Vagina (tissue), 2 donors: ENCODE measurements at regions not wholly inside any gene's neighbourhood (a gene's known extent, or its start where the extent isn't known, plus 50 kb on each side); places are given as distances from the start of the nearest gene placed in this dataset.

ENCODE experiments used
- DNase-seq, 2 donors: peaks; one replicate each; pipeline ENCODE4 v3.0.0-alpha.2; 2017; ENCODE audit errors: extremely low spot score in 2 of 2
- H3K27ac ChIP-seq: fragments of 200-600 bp; sonication (generic); one replicate; pipeline ENCODE4 v1.5.1; 2019
- H3K27me3 ChIP-seq: fragments of 200-600 bp; sonication (generic); one replicate; pipeline ENCODE4 v1.5.1; 2019
- H3K36me3 ChIP-seq, 2 donors: fragments of 200-600 bp; sonication (generic); one replicate each; pipeline ENCODE4 v1.5.1; 2017 to 2019
- H3K4me1 ChIP-seq: fragments of 200-600 bp; sonication (generic); one replicate; pipeline ENCODE4 v1.5.1; 2019
- H3K4me3 ChIP-seq, 2 donors: fragments of 200-600 bp; sonication (generic); 1 replicate in 1 of 2; 2 replicates in 1 of 2; pipeline ENCODE4 v1.5.1; 2016 to 2019
- H3K9me3 ChIP-seq: fragments of 200-600 bp; sonication (generic); one replicate; pipeline ENCODE4 v1.5.1; 2019
- POLR2A ChIP-seq, 2 donors: fragments of 450-650 bp; IDR thresholded peaks; one replicate each; pipeline ENCODE4 v1.6.1; 2017; ENCODE audit warnings: antibody characterized with exemption in 2 of 2, mild to moderate bottlenecking in 2 of 2, moderate library complexity in 2 of 2
- POLR2AphosphoS5 ChIP-seq, 2 donors: sonication (generic); formaldehyde crosslinking; IDR thresholded peaks; one replicate each; pipeline ENCODE4 v1.9.0; 2017; ENCODE audit warnings: antibody characterized with exemption in 2 of 2, mild to moderate bottlenecking in 2 of 2, low read depth in 1 of 2; ENCODE audit not compliant: insufficient read depth in 1 of 2
- intact Hi-C: fragments of 100-400 bp; cut with DNase I; formaldehyde crosslinking; loops from one replicate; pipeline ENCODE4 v1.15.1; 2023
- TF ChIP-seq, protein P1 (sequence below), 3 experiments: fragments of 450-650 bp in 2 of 3; fragments of 200-600 bp in 1 of 3; sonication (generic) in 1 of 3; IDR thresholded peaks; one replicate each; pipeline ENCODE4 v1.5.1; 2017 to 2019; ENCODE audit warnings: antibody characterized with exemption in 3 of 3, mild to moderate bottlenecking in 2 of 3, moderate library complexity in 2 of 3

DNA sequence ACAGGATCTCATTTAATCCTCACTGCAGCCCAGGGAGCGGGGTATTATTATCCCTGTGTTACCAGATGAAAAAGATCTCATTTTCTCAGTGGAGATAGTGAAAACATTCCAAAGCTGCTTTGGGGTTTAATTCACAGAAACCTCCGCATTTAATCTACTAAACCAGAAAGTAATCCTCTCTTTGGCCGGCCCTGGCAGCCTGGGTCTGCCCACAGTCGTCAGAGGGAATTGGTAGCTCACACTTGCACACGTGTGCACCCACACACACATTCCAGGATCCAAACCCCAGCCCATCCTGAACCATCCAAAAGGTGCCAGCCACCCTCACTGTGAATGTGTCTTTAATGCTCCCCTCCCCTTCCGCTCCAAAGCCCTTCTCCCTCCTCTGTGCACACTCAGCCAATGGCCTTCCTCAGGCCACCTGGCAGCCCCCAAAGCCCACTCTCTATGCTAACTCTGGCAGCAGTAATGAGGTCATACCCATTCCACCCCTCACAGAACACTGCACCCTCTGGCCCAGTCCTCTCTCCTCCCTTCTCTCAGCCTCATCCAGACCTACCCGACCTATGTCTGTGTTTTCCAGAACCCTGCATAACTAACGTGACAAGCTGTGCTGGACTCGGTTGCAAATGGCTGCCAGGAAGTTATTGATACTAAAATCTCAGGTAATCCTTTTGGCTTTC lies 466.2 kb downstream of the SOX6 start:
- Histone ChIP-seq H3K9me3 (no peaks in the 10 kb centered on the region), H3K27me3 (no peaks in the 10 kb centered on the region), H3K4me1 (peaks cover 11% of the 10 kb centered on the region), H3K4me3 (no peak overlapping the region), H3K27ac (no peak overlapping the region), H3K36me3 (no peaks in the 10 kb centered on the region)
- intact Hi-C loops = no loop called here
- DNase-seq = no peak
- TF ChIP-seq, protein P1, sequence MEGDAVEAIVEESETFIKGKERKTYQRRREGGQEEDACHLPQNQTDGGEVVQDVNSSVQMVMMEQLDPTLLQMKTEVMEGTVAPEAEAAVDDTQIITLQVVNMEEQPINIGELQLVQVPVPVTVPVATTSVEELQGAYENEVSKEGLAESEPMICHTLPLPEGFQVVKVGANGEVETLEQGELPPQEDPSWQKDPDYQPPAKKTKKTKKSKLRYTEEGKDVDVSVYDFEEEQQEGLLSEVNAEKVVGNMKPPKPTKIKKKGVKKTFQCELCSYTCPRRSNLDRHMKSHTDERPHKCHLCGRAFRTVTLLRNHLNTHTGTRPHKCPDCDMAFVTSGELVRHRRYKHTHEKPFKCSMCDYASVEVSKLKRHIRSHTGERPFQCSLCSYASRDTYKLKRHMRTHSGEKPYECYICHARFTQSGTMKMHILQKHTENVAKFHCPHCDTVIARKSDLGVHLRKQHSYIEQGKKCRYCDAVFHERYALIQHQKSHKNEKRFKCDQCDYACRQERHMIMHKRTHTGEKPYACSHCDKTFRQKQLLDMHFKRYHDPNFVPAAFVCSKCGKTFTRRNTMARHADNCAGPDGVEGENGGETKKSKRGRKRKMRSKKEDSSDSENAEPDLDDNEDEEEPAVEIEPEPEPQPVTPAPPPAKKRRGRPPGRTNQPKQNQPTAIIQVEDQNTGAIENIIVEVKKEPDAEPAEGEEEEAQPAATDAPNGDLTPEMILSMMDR (IDR thresholded peaks at IDR 0.05) = no peak
- TF ChIP-seq POLR2AphosphoS5 (IDR thresholded peaks at IDR 0.05; ENCODE audit: insufficient read depth in 1 of 2, low read depth in 1 of 2) = no peak

DNA sequence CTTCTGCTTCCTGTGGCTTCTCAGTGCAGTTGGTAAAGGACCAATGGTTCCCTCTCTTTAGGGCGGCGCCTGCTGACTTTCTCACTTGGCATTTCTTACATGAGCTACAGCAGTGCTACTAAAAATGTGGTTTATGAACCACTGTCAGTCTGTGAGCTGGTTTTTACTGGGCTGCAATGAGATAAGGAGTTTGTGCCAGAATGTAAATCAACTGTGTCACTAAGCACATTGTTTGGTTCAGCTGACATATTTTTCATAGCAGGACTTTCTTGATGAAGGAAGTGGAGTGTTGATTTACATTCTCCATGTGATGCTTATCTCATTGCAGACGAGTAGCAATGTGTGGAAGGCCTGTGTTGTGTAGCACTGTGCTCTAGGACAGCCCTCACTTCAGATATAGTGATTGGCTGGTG lies 463.3 kb downstream of the SOX6 start:
- H3K4me3 ChIP-seq = no peak overlapping the region
- intact Hi-C loops = no loop called here
- no peak for DNase-seq
- TF ChIP-seq POLR2AphosphoS5 (IDR thresholded peaks at IDR 0.05; ENCODE audit: insufficient read depth in 1 of 2, low read depth in 1 of 2) (no peak), POLR2A (IDR thresholded peaks at IDR 0.05) (no peak)
- TF ChIP-seq, protein P1 (IDR thresholded peaks at IDR 0.05) = no peak
- H3K27me3 ChIP-seq = no peaks in the 10 kb centered on the region
- H3K36me3 ChIP-seq = no peaks in the 10 kb centered on the region
- peaks cover 11% of the 10 kb centered on the region for H3K4me1 ChIP-seq
- H3K27ac ChIP-seq = no peak overlapping the region
- H3K9me3 ChIP-seq = no peaks in the 10 kb centered on the region

DNA sequence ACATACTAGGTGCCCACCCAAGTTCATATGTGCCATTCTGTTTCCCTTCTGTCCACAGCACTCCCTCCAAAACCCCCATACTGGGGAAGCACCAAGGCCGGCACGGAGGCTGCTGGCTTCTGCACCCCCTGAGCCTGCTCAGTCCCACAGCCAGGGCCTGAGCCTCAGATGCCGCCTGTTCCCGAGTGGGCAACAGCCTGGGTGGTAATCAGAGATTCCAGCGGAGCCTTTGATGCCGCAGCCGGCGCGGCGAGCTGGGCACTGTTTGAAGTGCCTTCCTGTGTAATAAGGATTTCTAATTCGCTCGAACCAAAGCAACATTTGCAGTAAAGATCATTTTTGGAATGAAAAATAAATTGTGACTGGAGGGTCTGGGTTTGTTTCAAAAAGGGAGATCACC lies 460.3 kb downstream of the SOX6 start:
- Histone ChIP-seq H3K9me3 (no peaks in the 10 kb centered on the region), H3K27ac (no peak overlapping the region), H3K36me3 (no peaks in the 10 kb centered on the region), H3K27me3 (no peaks in the 10 kb centered on the region), H3K4me3 (no peak overlapping the region), H3K4me1 (peaks cover 11% of the 10 kb centered on the region)
- TF ChIP-seq POLR2AphosphoS5 (IDR thresholded peaks at IDR 0.05; ENCODE audit: insufficient read depth in 1 of 2, low read depth in 1 of 2) = no peak
- TF ChIP-seq, protein P1 (IDR thresholded peaks at IDR 0.05) = no peak
- intact Hi-C loops = no loop called here
- DNase-seq = no peak

DNA sequence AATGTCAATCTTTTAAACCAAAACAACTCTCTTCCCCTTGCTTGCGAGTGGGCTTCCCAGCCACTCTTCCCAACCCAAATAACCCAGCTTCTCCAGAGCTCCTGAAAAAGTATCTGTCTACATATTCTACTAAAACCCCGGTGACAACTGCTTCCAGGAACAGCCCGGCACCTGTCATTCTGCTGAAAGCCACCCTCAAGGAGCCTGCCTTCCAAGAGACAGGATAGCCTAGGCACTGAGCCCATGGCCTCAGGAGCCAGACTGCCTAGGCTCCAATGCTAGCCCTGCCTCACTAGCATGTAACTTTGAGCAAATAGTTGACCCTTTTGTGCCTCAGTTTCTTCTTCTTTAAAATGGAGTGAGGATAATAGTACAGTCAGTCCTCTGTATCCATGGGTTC lies 459.8 kb downstream of the SOX6 start:
- H3K4me3 ChIP-seq = no peak overlapping the region
- TF ChIP-seq POLR2A (IDR thresholded peaks at IDR 0.05) = no peak
- no peak for TF ChIP-seq POLR2AphosphoS5 (IDR thresholded peaks at IDR 0.05; ENCODE audit: insufficient read depth in 1 of 2, low read depth in 1 of 2)
- intact Hi-C loops = no loop called here
- H3K27me3 ChIP-seq = no peaks in the 10 kb centered on the region
- no peak for DNase-seq
- H3K4me1 ChIP-seq = peaks cover 11% of the 10 kb centered on the region
- H3K9me3 ChIP-seq = no peaks in the 10 kb centered on the region
- H3K36me3 ChIP-seq = no peaks in the 10 kb centered on the region
- no peak overlapping the region for H3K27ac ChIP-seq

DNA sequence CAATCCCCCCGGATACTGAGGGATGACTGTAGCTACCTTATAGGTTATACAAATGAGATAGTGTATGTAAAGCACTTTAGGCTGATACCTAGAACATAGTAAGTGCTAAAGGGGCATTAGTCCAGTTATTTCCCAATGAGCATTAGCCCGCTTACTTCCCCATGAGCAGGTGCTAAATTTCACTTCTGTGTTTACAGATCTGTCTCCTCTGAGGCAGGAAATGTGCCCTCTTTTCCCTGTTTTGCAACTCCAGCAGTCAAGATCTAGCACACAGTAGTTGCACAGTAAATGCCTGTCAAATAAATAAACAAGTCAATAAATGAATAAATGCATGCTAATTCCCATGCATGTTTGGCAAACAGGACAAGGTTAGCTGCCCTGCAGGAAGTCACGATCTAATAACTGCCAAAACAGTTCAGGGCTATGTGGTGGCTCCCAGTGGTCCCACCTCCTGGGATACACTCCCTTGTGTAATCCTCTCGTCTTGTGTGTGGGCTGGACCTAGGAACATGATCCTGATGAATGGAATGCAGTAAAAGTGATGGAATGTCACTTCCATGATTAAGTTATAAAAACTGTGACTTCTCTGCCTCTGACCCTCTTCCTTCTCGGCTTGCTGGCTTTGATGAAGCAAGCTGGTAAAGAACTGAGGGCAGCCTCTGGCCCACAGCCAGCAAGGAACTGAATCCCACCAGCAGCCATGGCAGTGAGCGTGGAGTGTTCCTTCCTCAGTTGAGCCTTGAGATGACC lies 459.0 kb downstream of the SOX6 start:
- Histone ChIP-seq H3K27ac (no peak overlapping the region), H3K4me1 (peaks cover 14% of the 10 kb centered on the region), H3K36me3 (no peaks in the 10 kb centered on the region), H3K4me3 (no peak overlapping the region), H3K27me3 (no peaks in the 10 kb centered on the region), H3K9me3 (no peaks in the 10 kb centered on the region)
- DNase-seq = no peak
- TF ChIP-seq POLR2AphosphoS5 (IDR thresholded peaks at IDR 0.05; ENCODE audit: insufficient read depth in 1 of 2, low read depth in 1 of 2) (no peak), POLR2A (IDR thresholded peaks at IDR 0.05) (no peak)
- TF ChIP-seq, protein P1 (IDR thresholded peaks at IDR 0.05) = no peak
- intact Hi-C loops = no loop called here
